Epithelial cell of esophagus (primary cell): ENCODE measurements at regions not wholly inside any gene's neighbourhood (a gene's known extent, or its start where the extent isn't known, plus 50 kb on each side); places are given as distances from the start of the nearest gene placed in this dataset.

ENCODE experiments used
- DNase-seq: peaks from one replicate; pipeline ENCODE4 v3.0.0; 2010; ENCODE audit warnings: low read depth
- H3K4me3 ChIP-seq: 2 replicates; pipeline ENCODE4 v1.5.1; 2011; ENCODE audit warnings: mild to moderate bottlenecking, low read length, control low read depth
- CTCF ChIP-seq: IDR thresholded peaks from 2 replicates; pipeline ENCODE4 v1.5.1; 2011; ENCODE audit warnings: low read depth, mild to moderate bottlenecking, low read length, control low read depth, inconsistent platforms; ENCODE audit not compliant: insufficient read depth; ENCODE audit errors: missing control alignments

GRCh38 chr16:86377251-86378022 is 132.9 kb upstream of the FOXF1 start:
- H3K4me3 ChIP-seq, result no peak overlapping the region
- DNase-seq, result no peak
- no peak for TF ChIP-seq CTCF

GRCh38 chr16:86378128-86378527 is 132.2 kb upstream of the FOXF1 start:
- no peak for DNase-seq

DNA sequence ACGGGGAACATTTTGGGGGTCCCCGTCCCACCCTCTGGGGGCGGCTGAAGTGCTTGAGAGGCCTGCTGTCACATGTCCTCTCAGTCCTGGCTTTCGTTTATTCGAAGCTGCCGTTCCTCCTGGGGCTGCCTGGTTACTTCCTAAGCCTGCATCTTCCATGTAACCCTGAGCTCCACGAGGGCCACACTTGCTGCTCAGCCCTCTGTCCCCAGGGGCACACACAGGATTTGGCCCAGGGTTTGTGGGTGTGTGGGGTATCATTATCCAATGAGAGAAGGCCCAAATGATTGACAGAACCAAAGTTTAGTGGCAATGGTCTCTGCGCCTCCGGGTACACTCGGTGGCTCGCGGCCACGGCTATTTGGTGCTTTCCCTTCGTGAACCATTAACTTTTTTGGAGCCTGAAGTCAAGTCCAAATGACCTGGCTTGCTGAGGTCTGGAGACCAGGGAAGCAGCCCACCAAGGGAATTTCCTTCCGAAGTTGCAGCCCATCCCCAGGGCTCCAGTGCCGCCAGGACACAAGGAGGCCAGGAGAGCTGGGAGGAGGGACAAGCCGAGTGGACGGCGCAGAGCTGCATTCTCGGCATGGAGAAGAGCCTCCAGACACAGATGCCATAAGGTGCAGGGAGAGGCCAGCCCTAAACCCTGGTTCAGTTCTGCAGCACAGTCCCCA is 131.4 kb upstream of the FOXF1 start:
- DNase-seq, result no peak
- no peak for TF ChIP-seq CTCF
- no peak overlapping the region for H3K4me3 ChIP-seq

More at GRCh38 chr16:86378128-86378527, 132.2 kb upstream of the FOXF1 start:
- TF ChIP-seq CTCF, result no peak
- no peak overlapping the region for H3K4me3 ChIP-seq

DNA sequence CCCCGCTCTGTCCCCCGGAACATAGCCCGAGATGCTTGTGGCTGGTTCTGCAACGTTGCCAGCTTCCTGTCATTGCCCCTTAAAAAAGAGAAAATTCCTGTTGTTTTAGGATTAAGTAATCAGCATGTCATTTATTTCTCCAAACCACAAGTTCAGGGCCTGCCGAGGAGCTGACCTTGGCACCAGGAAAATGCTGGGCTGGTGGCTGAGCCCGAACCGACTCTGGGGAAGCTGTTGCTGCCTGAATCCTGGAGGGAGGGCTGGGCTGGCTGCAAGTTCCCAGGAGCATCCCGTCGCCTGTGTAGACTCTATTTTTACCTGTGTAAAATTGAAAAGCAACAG is 130.9 kb upstream of the FOXF1 start:
- H3K4me3 ChIP-seq, result no peak overlapping the region
- no peak for TF ChIP-seq CTCF
- DNase-seq, result no peak

DNA sequence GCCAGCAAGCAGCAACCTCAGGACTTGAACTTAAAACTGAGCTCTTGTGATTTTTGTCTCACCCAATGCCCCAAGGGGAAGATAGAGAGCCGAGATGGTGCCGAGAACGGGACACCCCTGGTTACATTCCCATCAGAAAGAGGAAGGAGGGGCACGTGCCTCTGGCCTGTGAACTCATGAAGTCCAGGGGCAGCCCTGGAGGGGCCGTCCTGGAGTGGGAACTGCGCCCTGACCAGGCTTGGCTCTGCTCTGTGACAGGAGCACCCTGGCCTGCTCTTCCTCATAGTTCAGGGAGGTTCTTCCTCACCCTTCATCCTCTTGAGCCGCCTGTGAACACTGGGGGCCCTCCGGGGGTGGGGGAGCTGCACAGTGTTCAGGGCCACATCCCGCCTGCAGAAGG is 130.3 kb upstream of the FOXF1 start:
- no peak for DNase-seq
- H3K4me3 ChIP-seq, result no peak overlapping the region
- TF ChIP-seq CTCF, result no peak

DNA sequence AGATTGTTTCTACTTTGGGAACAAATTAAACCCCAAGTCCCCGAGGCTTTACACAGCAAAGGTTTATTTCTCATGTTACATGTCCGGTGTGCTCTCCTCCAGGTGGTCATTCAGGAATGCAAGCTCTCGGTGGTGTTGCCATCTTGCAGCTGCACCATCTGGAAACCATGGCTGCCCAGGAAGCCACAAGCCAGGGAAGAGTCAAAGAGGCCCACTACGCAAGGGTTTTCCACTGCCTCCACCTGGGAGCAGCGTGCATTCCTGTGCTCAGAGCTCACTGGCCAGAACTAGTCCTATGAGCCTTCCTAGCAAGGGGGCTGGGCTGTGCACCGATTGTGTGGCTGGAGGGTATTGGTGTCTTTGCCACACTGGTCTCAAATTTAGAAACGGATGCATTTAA is 128.8 kb upstream of the FOXF1 start:
- TF ChIP-seq CTCF, result no peak
- no peak for DNase-seq
- H3K4me3 ChIP-seq, result no peak overlapping the region

DNA sequence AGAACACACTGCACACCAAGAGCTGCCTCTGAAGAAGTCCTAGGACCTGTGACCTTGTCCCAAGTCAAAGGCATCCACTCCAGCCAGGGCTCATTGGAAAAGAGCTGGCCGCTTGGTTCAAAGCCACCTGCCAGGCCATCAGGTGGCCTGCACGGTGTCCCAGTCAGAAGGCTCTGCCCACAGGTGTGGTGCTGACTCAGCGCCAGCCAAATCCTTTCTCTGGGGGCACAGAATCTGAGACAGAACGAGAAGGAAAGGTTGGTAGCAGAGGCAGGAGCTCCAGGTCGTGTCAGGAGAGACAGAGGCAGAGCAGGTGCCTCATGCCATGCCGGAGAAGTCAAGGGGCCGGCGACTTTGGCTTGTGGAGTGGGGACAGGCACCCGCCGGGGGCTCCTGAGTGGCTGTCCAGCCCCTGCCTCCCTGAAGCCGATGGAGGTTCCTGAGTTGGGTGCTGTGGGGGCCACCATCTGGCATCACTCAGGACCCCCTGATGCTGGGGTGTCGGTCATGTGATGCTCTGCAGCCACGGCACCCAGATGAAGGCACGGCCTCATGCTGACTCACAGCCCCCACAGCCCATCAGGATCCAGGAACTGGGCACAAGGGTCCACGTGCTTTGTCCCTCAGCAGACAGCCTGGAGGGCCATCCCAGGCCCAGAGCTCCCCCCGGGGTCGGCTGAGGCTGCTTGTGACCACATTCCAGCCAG is 128.1 kb upstream of the FOXF1 start:
- H3K4me3 ChIP-seq, result no peak overlapping the region
- TF ChIP-seq CTCF, result no peak
- DNase-seq, result no peak
